Spleen (tissue), 11 donors: ENCODE measurements at regions not wholly inside any gene's neighbourhood (a gene's known extent, or its start where the extent isn't known, plus 50 kb on each side); places are given as distances from the start of the nearest gene placed in this dataset.

Experiments used
- DNase-seq: peaks from one replicate; pipeline ENCODE4 v3.0.0-alpha.2; 2020
- H3K27ac ChIP-seq, 8 donors: fragments of 200-600 bp; sonication (generic) in 7 of 8; 1 replicate in 4 of 8; 2 replicates in 4 of 8; pipeline versions ENCODE4 v1.5.0 to v1.8.0; 2016 to 2021; ENCODE audit warnings: inconsistent platforms in 4 of 8, mild to moderate bottlenecking in 4 of 8, moderate library complexity in 1 of 8
- H3K27me3 ChIP-seq, 7 donors: fragments of 200-600 bp; sonication (generic) in 6 of 7; replicated peaks in 1 of 7; 1 replicate in 4 of 7; 2 replicates in 3 of 7; pipeline versions ENCODE4 v1.5.0 to v1.8.0; 2016 to 2021; ENCODE audit warnings: inconsistent platforms in 3 of 7, mild to moderate bottlenecking in 1 of 7
- H3K36me3 ChIP-seq, 6 donors: fragments of 200-600 bp; sonication (generic) in 5 of 6; 1 replicate in 4 of 6; 2 replicates in 2 of 6; pipeline versions ENCODE4 v1.5.0 to v1.8.0; 2016 to 2021; ENCODE audit warnings: inconsistent platforms in 2 of 6
- H3K4me1 ChIP-seq, 6 donors: fragments of 200-600 bp; sonication (generic) in 5 of 6; 1 replicate in 3 of 6; 2 replicates in 3 of 6; pipeline versions ENCODE4 v1.5.0 to v1.8.0; 2016 to 2021; ENCODE audit warnings: inconsistent platforms in 3 of 6
- H3K4me3 ChIP-seq, 8 donors: fragments of 200-600 bp; sonication (generic) in 7 of 8; 1 replicate in 4 of 8; 2 replicates in 4 of 8; pipeline versions ENCODE4 v1.5.0 to v1.8.0; 2016 to 2021; ENCODE audit warnings: inconsistent platforms in 4 of 8, mild to moderate bottlenecking in 4 of 8, moderate library complexity in 2 of 8
- H3K9me3 ChIP-seq, 8 donors: fragments of 200-600 bp; sonication (generic) in 7 of 8; 1 replicate in 4 of 8; 2 replicates in 4 of 8; pipeline versions ENCODE4 v1.5.0 to v1.8.0; 2016 to 2021; ENCODE audit warnings: inconsistent platforms in 4 of 8
- POLR2A ChIP-seq, 3 donors: fragments of 450-650 bp; IDR thresholded peaks; one replicate each; pipeline ENCODE4 v1.5.1; 2017; ENCODE audit warnings: antibody characterized with exemption in 3 of 3, mild to moderate bottlenecking in 1 of 3
- POLR2AphosphoS5 ChIP-seq, 3 donors: sonication (generic); formaldehyde crosslinking; IDR thresholded peaks; one replicate each; pipeline ENCODE4 v1.5.1; 2017; ENCODE audit warnings: antibody characterized with exemption in 3 of 3
- WGBS, 5 donors: extraction: QIAGEN DNeasy Blood & Tissue Kit in 3 of 5; methylation state at CpG; one replicate each; pipeline versions ENCODE4 v1.1.5 to v1.1.7; 2013 to 2018; 5-methylcytosine and 5-hydroxymethylcytosine counted together
- intact Hi-C: fragments of 100-400 bp; cut with DNase I; formaldehyde crosslinking; loops from one replicate; pipeline ENCODE4 v1.15.0; 2023; ENCODE audit warnings: low total_unique reads
- TF ChIP-seq, protein P1 (sequence below), 11 experiments: fragments of 200-600 bp in 7 of 11; fragments of 450-650 bp in 4 of 11; sonication (generic) in 4 of 11; IDR thresholded peaks in 8 of 11; conservative IDR thresholded peaks in 3 of 11; 1 replicate in 7 of 11; 2 replicates in 4 of 11; pipeline versions ENCODE4 v1.4.0 to v1.8.0; 2016 to 2021; ENCODE audit warnings: antibody characterized with exemption in 11 of 11, inconsistent platforms in 4 of 11, mild to moderate bottlenecking in 1 of 11
- donor health status: healthy with polysubstance abuse.
- donor health status: DM: no; HTN: no; CAD: no; lungs with moderate emphysema.
- donor health status: DM: no; HTN: no; CAD: no.
- donor health status: Bipolar disorder and iron deficiency.
- donor health status: healthy.
- donor health status: DM: no; HTN: no; CAD: no.
- donor health status: DM: yes; HTN: yes; CAD: no.

DNA sequence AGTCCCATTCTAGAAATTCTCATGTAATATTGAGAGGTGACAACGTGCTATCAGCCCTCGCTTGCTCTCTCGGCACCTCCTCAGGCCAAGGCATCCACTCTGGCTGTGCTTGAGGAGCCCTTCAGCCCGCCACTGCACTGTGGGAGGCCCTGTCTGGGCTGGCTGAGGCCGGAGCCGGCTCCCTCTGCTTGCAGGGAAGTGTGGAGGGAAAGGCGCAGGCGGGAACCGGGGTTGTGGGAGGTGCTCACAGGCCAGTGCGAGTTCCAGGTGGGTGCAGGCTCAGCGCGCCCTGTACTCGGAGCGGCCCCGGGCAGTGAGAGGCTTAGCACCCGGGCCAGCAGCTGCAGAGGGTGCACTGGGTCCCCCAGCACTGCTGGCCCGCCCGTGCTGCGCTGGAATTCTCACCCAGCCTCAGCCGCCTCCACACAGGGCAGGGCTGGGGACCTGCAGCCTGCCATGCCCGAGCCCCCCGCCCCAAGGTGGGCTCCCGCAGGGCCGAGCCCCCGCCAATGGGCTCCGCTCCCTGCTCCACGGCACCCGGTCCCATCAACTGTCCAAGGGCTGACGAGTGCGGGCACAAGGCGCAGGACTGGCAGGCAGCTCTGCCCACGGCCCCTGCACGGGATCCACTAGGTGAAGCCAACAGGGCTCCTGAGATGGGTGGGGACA is 1680.6 kb upstream of the LRRTM1 start:
- H3K36me3 ChIP-seq: no peaks in the 10 kb centered on the region
- peak; percentile 65 for DNase-seq
- no peak overlapping the region for H3K4me3 ChIP-seq
- no peaks in the 10 kb centered on the region for H3K27me3 ChIP-seq
- H3K4me1 ChIP-seq: no peaks in the 10 kb centered on the region
- H3K27ac ChIP-seq: no peak overlapping the region
- intact Hi-C loops: no loop called here
- WGBS, 5 donors: 92 to 94% (median 93%) methylated on average over 17 to 33 of the region's 33 CpGs
- TF ChIP-seq POLR2AphosphoS5 (IDR thresholded peaks at IDR 0.05) (no peak), POLR2A (IDR thresholded peaks at IDR 0.05) (no peak)
- TF ChIP-seq, protein P1, sequence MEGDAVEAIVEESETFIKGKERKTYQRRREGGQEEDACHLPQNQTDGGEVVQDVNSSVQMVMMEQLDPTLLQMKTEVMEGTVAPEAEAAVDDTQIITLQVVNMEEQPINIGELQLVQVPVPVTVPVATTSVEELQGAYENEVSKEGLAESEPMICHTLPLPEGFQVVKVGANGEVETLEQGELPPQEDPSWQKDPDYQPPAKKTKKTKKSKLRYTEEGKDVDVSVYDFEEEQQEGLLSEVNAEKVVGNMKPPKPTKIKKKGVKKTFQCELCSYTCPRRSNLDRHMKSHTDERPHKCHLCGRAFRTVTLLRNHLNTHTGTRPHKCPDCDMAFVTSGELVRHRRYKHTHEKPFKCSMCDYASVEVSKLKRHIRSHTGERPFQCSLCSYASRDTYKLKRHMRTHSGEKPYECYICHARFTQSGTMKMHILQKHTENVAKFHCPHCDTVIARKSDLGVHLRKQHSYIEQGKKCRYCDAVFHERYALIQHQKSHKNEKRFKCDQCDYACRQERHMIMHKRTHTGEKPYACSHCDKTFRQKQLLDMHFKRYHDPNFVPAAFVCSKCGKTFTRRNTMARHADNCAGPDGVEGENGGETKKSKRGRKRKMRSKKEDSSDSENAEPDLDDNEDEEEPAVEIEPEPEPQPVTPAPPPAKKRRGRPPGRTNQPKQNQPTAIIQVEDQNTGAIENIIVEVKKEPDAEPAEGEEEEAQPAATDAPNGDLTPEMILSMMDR (IDR thresholded peaks at IDR 0.05 in 8 of 11, conservative IDR thresholded peaks at IDR 0.05 in 3 of 11): no peak
- H3K9me3 ChIP-seq: peaks cover 0 to 31% (median 13%) of the 10 kb centered on the region in 8 donors

- intact Hi-C loops: no loop called here
- H3K27ac ChIP-seq: no peak overlapping the region
- no peaks in the 10 kb centered on the region for H3K36me3 ChIP-seq
- H3K4me3 ChIP-seq: no peak overlapping the region
- H3K9me3 ChIP-seq: peaks cover 0 to 31% (median 13%) of the 10 kb centered on the region in 8 donors
- DNase-seq: no peak
- TF ChIP-seq, protein P1 (IDR thresholded peaks at IDR 0.05 in 8 of 11, conservative IDR thresholded peaks at IDR 0.05 in 3 of 11): no peak
- TF ChIP-seq POLR2A (IDR thresholded peaks at IDR 0.05) (no peak), POLR2AphosphoS5 (IDR thresholded peaks at IDR 0.05) (no peak)
- no peaks in the 10 kb centered on the region for H3K27me3 ChIP-seq
- 72 to 82% (median 77%) methylated on average over 3 of the region's 3 CpGs for WGBS, 5 donors
- H3K4me1 ChIP-seq: no peaks in the 10 kb centered on the region
Measured at GRCh38 chr2:81981585-81981984, 1677.0 kb upstream of the LRRTM1 start.

DNA sequence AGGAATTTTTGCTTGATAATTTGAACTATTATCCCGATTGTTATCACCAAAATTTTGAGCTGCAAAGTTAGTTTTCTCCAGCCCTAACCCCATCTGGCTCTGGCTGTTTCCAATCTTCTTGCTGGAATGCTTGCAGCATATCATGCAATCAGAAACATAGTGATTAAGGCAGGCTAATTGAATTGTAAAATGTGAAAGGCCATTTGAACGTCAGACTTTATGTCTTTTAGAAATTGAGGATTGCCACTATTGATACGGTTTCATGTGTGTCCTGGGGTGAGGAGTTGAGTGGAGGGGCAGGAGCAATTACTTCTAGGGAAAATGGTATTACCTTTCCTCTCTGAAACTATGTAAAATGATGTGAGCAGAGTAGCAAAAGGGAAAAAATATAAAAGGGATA is 1674.5 kb upstream of the LRRTM1 start:
- WGBS, 5 donors: 75 to 87% (median 81%) methylated on average over 3 of the region's 3 CpGs
- Histone ChIP-seq H3K36me3 (no peaks in the 10 kb centered on the region), H3K4me3 (no peak overlapping the region), H3K9me3 (peaks cover 0 to 9% (median 0%) of the 10 kb centered on the region in 8 donors), H3K4me1 (no peaks in the 10 kb centered on the region), H3K27ac (no peak overlapping the region), H3K27me3 (no peaks in the 10 kb centered on the region)
- intact Hi-C loops: no loop called here
- DNase-seq: no peak
- TF ChIP-seq POLR2A (IDR thresholded peaks at IDR 0.05): no peak
- TF ChIP-seq, protein P1 (IDR thresholded peaks at IDR 0.05 in 8 of 11, conservative IDR thresholded peaks at IDR 0.05 in 3 of 11): no peak
- TF ChIP-seq POLR2AphosphoS5 (IDR thresholded peaks at IDR 0.05): no peak

GRCh38 chr2:81976998-81977397 is 1672.4 kb upstream of the LRRTM1 start:
- peaks cover 0 to 9% (median 4%) of the 10 kb centered on the region in 8 donors for H3K9me3 ChIP-seq
- H3K4me3 ChIP-seq: no peak overlapping the region
- H3K27ac ChIP-seq: no peak overlapping the region
- intact Hi-C loops: no loop called here
- DNase-seq: no peak
- 60 to 85% (median 67%) methylated on average over 1 of the region's 1 CpG for WGBS, 5 donors
- no peaks in the 10 kb centered on the region for H3K27me3 ChIP-seq
- no peak for TF ChIP-seq POLR2A (IDR thresholded peaks at IDR 0.05)
- no peak for TF ChIP-seq POLR2AphosphoS5 (IDR thresholded peaks at IDR 0.05)
- TF ChIP-seq, protein P1 (IDR thresholded peaks at IDR 0.05 in 8 of 11, conservative IDR thresholded peaks at IDR 0.05 in 3 of 11): no peak
- H3K4me1 ChIP-seq: no peaks in the 10 kb centered on the region
- H3K36me3 ChIP-seq: no peaks in the 10 kb centered on the region
